CD4-positive, CD25-positive, alpha-beta regulatory T cell (primary cell): ENCODE measurements at regions not wholly inside any gene's neighbourhood (a gene's known extent, or its start where the extent isn't known, plus 50 kb on each side); places are given as distances from the start of the nearest gene placed in this dataset.

ENCODE experiments used
- ATAC-seq, 2 donors: fragments of 150-1000 bp; cut with Tn5 transposase; one replicate each; pipeline ENCODE4 v1.10.0; 2021; ENCODE audit warnings: low read depth in 2 of 2, moderate number of reproducible peaks in 2 of 2, moderate library complexity in 1 of 2
- DNase-seq, 3 donors: peaks; one replicate each; pipeline versions ENCODE4 v3.0.0 to v3.0.0-alpha.2; 2012 to 2022; ENCODE audit warnings: mixed read lengths in 1 of 3
- H3K27ac ChIP-seq: one replicate; pipeline ENCODE4 v1.7.0; 2013; ENCODE audit warnings: mild to moderate bottlenecking, low read length; ENCODE audit not compliant: insufficient read depth, poor library complexity, severe bottlenecking
- H3K27me3 ChIP-seq: one replicate; pipeline ENCODE4 v1.7.0; 2013; ENCODE audit warnings: low read length; ENCODE audit not compliant: control insufficient read depth, insufficient read depth
- H3K36me3 ChIP-seq: one replicate; pipeline ENCODE4 v1.7.0; 2013; ENCODE audit warnings: mild to moderate bottlenecking, low read length, moderate library complexity; ENCODE audit not compliant: control insufficient read depth, insufficient read depth
- H3K4me1 ChIP-seq: 2 replicates; pipeline ENCODE4 v1.7.0; 2013; ENCODE audit warnings: mild to moderate bottlenecking, low read length; ENCODE audit not compliant: insufficient read depth, control insufficient read depth, poor library complexity, severe bottlenecking
- H3K4me3 ChIP-seq: one replicate; pipeline ENCODE4 v1.7.0; 2013; ENCODE audit warnings: low read depth, mild to moderate bottlenecking, low read length, moderate library complexity
- H3K9me3 ChIP-seq, 2 experiments: 1 replicate in 1 of 2; 2 replicates in 1 of 2; pipeline ENCODE4 v1.7.0; 2013; ENCODE audit warnings: low read length in 2 of 2, mild to moderate bottlenecking in 1 of 2, moderate library complexity in 1 of 2; ENCODE audit not compliant: control insufficient read depth in 2 of 2
- H3K27ac Mint-ChIP-seq, 3 donors: one replicate each; pipeline ENCODE4 v1.8.0; 2020 to 2022; ENCODE audit warnings: mild to moderate bottlenecking in 3 of 3, mixed read lengths in 3 of 3, moderate library complexity in 2 of 3
- H3K27me3 Mint-ChIP-seq: one replicate; pipeline ENCODE4 v1.8.0; 2022; ENCODE audit warnings: mild to moderate bottlenecking, mixed read lengths
- H3K36me3 Mint-ChIP-seq: one replicate; pipeline ENCODE4 v1.8.0; 2020; ENCODE audit warnings: mixed read lengths
- H3K4me1 Mint-ChIP-seq, 4 donors: one replicate each; pipeline ENCODE4 v1.8.0; 2020 to 2022; ENCODE audit warnings: mixed read lengths in 4 of 4, mild to moderate bottlenecking in 1 of 4
- H3K4me3 Mint-ChIP-seq, 4 donors: one replicate each; pipeline ENCODE4 v1.8.0; 2020 to 2022; ENCODE audit warnings: mild to moderate bottlenecking in 4 of 4, mixed read lengths in 4 of 4, moderate library complexity in 3 of 4
- H3K9me3 Mint-ChIP-seq, 7 donors: one replicate each; pipeline ENCODE4 v1.8.0; 2020 to 2022; ENCODE audit warnings: mixed read lengths in 7 of 7, mild to moderate bottlenecking in 3 of 7, moderate library complexity in 2 of 7

GRCh38 chr9:21579247-21579671 lies 97.1 kb upstream of the IFNE start:
- peak overlapping the region; percentile 33 to 86 (median 76) for H3K4me3 Mint-ChIP-seq
- Histone ChIP-seq H3K9me3 (no peaks in the 10 kb centered on the region), H3K4me1 (peaks cover 18% of the 10 kb centered on the region), H3K36me3 (no peaks in the 10 kb centered on the region), H3K27me3 (no peaks in the 10 kb centered on the region), H3K4me3 (peak overlapping the region; percentile 68), H3K27ac (no peak overlapping the region)
- H3K36me3 Mint-ChIP-seq: no peaks in the 10 kb centered on the region
- H3K27ac Mint-ChIP-seq: peak overlapping the region; percentile 77 to 86 (median 84)
- H3K4me1 Mint-ChIP-seq: peaks cover 19 to 35% (median 22%) of the 10 kb centered on the region in 4 donors
- H3K27me3 Mint-ChIP-seq: no peaks in the 10 kb centered on the region
- peak in 1 of 3 donors; percentile 70 for DNase-seq
- H3K9me3 Mint-ChIP-seq: no peaks in the 10 kb centered on the region
- ATAC-seq: peak; percentile 45 to 59

- no peaks in the 10 kb centered on the region for H3K9me3 ChIP-seq
- no peaks in the 10 kb centered on the region for H3K36me3 ChIP-seq
- no peak overlapping the region for H3K27ac Mint-ChIP-seq
- H3K36me3 Mint-ChIP-seq: no peaks in the 10 kb centered on the region
- no peaks in the 10 kb centered on the region for H3K27me3 ChIP-seq
- ATAC-seq (no peak), DNase-seq (no peak)
- no peak overlapping the region for H3K27ac ChIP-seq
- H3K27me3 Mint-ChIP-seq: no peaks in the 10 kb centered on the region
- H3K4me1 ChIP-seq: peaks cover 18% of the 10 kb centered on the region
- no peaks in the 10 kb centered on the region for H3K9me3 Mint-ChIP-seq
- H3K4me3 Mint-ChIP-seq: peak overlapping the region in 1 of 4 donors; percentile 86
- peaks cover 19 to 35% (median 22%) of the 10 kb centered on the region in 4 donors for H3K4me1 Mint-ChIP-seq
- no peak overlapping the region for H3K4me3 ChIP-seq
Observed at GRCh38 chr9:21579743-21580142, 97.6 kb upstream of the IFNE start.

- Histone ChIP-seq H3K36me3 (no peaks in the 10 kb centered on the region), H3K27ac (no peak overlapping the region), H3K4me3 (no peak overlapping the region), H3K9me3 (no peaks in the 10 kb centered on the region), H3K27me3 (no peaks in the 10 kb centered on the region), H3K4me1 (peaks cover 18% of the 10 kb centered on the region)
- Mint-ChIP-seq H3K4me3 (no peak overlapping the region), H3K9me3 (no peaks in the 10 kb centered on the region), H3K36me3 (no peaks in the 10 kb centered on the region), H3K4me1 (peaks cover 19 to 35% (median 22%) of the 10 kb centered on the region in 4 donors), H3K27me3 (no peaks in the 10 kb centered on the region), H3K27ac (peak overlapping the region in 1 of 3 donors; percentile 74)
- ATAC-seq: no peak
- no peak for DNase-seq
Observed at GRCh38 chr9:21580636-21581378, 98.7 kb upstream of the IFNE start.

- Histone ChIP-seq H3K4me1 (peaks cover 10% of the 10 kb centered on the region), H3K36me3 (no peaks in the 10 kb centered on the region), H3K9me3 (no peaks in the 10 kb centered on the region), H3K4me3 (no peak overlapping the region), H3K27me3 (peaks cover 3% of the 10 kb centered on the region), H3K27ac (no peak overlapping the region)
- ATAC-seq (no peak), DNase-seq (no peak)
- Mint-ChIP-seq H3K27me3 (no peaks in the 10 kb centered on the region), H3K9me3 (no peaks in the 10 kb centered on the region), H3K27ac (no peak overlapping the region), H3K4me3 (no peak overlapping the region), H3K4me1 (peaks cover 5 to 14% (median 7%) of the 10 kb centered on the region in 4 donors), H3K36me3 (no peaks in the 10 kb centered on the region)
Observed at GRCh38 chr9:21583628-21584377, 101.7 kb upstream of the IFNE start.

- Histone ChIP-seq H3K36me3 (no peaks in the 10 kb centered on the region), H3K27ac (no peak overlapping the region), H3K4me3 (no peak overlapping the region), H3K9me3 (no peaks in the 10 kb centered on the region), H3K4me1 (no peaks in the 10 kb centered on the region), H3K27me3 (peaks cover 3% of the 10 kb centered on the region)
- ATAC-seq (no peak), DNase-seq (no peak)
- no peak overlapping the region for H3K27ac Mint-ChIP-seq
- H3K9me3 Mint-ChIP-seq: no peaks in the 10 kb centered on the region
- peaks cover 0 to 4% (median 4%) of the 10 kb centered on the region in 4 donors for H3K4me1 Mint-ChIP-seq
- no peaks in the 10 kb centered on the region for H3K36me3 Mint-ChIP-seq
- H3K4me3 Mint-ChIP-seq: no peak overlapping the region
- H3K27me3 Mint-ChIP-seq: no peaks in the 10 kb centered on the region
Observed at GRCh38 chr9:21584890-21585289, 102.8 kb upstream of the IFNE start.

- Mint-ChIP-seq H3K4me1 (peaks cover 0 to 4% (median 4%) of the 10 kb centered on the region in 4 donors), H3K36me3 (no peaks in the 10 kb centered on the region), H3K4me3 (no peak overlapping the region), H3K27ac (no peak overlapping the region), H3K9me3 (no peaks in the 10 kb centered on the region), H3K27me3 (no peaks in the 10 kb centered on the region)
- Histone ChIP-seq H3K4me1 (no peaks in the 10 kb centered on the region), H3K36me3 (no peaks in the 10 kb centered on the region), H3K4me3 (no peak overlapping the region), H3K9me3 (no peaks in the 10 kb centered on the region), H3K27ac (no peak overlapping the region), H3K27me3 (peaks cover 3% of the 10 kb centered on the region)
- ATAC-seq (no peak), DNase-seq (no peak)
Observed at GRCh38 chr9:21585756-21586752, 103.9 kb upstream of the IFNE start.

DNA sequence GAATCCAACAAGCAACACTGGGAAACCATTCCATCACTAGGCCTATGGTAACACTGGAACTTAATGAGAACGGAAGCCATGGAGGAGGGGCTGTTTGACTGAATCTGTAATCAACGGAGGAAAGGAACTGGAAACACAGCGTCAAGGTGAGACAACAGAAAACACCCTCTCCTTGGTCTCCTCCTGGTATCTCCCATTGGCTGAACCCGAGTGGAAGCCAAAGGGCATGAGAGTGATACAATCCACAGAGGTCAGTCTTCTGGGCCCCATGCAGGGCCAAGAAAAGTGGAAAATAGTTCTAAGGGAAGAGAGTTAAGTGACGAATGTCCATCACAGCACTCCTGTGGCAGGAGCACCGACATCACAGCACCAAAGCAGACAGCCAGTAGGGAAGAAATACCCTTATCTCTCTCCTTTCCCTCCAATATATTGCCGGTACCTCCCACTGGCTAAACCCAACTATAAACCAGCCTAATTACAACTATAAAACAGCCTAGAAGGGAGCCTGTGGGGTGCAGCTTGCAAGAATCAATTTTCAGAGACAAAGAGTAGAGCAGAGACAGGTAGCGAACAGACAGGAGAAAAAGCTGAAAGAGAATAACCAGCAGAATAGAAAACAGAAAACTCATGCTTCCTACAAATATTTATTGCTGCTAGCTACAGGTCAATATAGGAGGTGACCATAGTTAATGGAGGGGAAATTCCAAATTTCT lies 107.4 kb upstream of the IFNE start:
- Mint-ChIP-seq H3K4me1 (peaks cover 0 to 4% (median 0%) of the 10 kb centered on the region in 4 donors), H3K27me3 (peaks cover 8% of the 10 kb centered on the region), H3K27ac (no peak overlapping the region), H3K4me3 (no peak overlapping the region), H3K9me3 (no peaks in the 10 kb centered on the region), H3K36me3 (no peaks in the 10 kb centered on the region)
- Histone ChIP-seq H3K36me3 (no peaks in the 10 kb centered on the region), H3K27ac (no peak overlapping the region), H3K27me3 (peaks cover 5% of the 10 kb centered on the region), H3K4me1 (no peaks in the 10 kb centered on the region), H3K4me3 (no peak overlapping the region), H3K9me3 (no peaks in the 10 kb centered on the region)
- no peak for DNase-seq
- no peak for ATAC-seq
